Activated naive CD4-positive, alpha-beta T cell treated with anti-CD3 and anti-CD28 coated beads, Interleukin-2, amount 50 U/mL, for 24 hours (primary cell): ENCODE measurements at regions not wholly inside any gene's neighbourhood (a gene's known extent, or its start where the extent isn't known, plus 50 kb on each side); places are given as distances from the start of the nearest gene placed in this dataset.

ENCODE experiments used
- H3K27ac Mint-ChIP-seq: one replicate; pipeline ENCODE4 v1.8.0; 2021; ENCODE audit warnings: mild to moderate bottlenecking, mixed read lengths
- H3K27me3 Mint-ChIP-seq: one replicate; pipeline ENCODE4 v1.8.0; 2021; ENCODE audit warnings: mixed read lengths
- H3K36me3 Mint-ChIP-seq: one replicate; pipeline ENCODE4 v1.8.0; 2021; ENCODE audit warnings: mixed read lengths
- H3K4me1 Mint-ChIP-seq: one replicate; pipeline ENCODE4 v1.8.0; 2021; ENCODE audit warnings: mixed read lengths
- H3K4me3 Mint-ChIP-seq: one replicate; pipeline ENCODE4 v1.8.0; 2021; ENCODE audit warnings: mild to moderate bottlenecking, mixed read lengths
- H3K9me3 Mint-ChIP-seq: one replicate; pipeline ENCODE4 v1.8.0; 2021; ENCODE audit warnings: mixed read lengths

DNA sequence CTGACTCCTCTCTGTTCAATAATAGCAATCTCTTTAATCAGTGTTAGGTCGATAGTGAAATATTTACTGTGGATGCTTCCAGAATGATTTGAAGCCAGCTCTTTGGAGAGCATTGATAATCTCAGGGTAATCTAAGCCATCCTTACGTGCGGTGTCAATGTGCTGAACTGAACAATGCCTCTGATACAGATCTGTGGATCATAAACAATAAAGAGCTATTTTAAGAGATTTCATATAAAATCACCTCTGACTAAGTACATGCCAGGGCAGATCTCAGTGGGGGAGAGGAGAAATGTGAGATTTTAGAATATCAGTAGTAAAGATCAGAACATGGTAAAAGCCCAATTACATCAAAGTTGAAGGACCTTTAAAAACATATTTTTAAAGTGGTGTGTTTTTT, 319.3 kb upstream of the GBE1 start:
- Mint-ChIP-seq H3K27ac (no peak overlapping the region), H3K4me1 (no peaks in the 10 kb centered on the region), H3K27me3 (no peaks in the 10 kb centered on the region), H3K9me3 (no peaks in the 10 kb centered on the region), H3K4me3 (no peak overlapping the region), H3K36me3 (no peaks in the 10 kb centered on the region)

DNA sequence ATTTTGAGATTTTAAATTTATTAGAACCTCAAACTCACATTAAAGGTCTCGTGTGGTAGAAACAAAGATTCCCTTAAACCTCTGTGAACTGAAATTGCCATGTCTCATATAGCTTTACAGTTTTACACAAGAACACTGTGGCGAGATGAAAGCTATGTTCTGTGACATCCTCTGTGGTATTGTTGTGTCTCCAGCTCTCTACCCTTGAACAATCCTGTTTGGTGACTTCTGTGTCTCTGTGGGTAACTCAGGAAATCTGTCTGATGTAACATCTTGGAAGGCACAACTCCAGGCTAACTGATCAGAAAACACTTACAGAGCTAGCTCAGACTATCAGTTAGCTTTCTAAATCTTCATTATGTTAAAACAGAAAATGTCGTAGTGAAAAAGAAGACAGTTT, 318.8 kb upstream of the GBE1 start:
- no peaks in the 10 kb centered on the region for H3K27me3 Mint-ChIP-seq
- no peak overlapping the region for H3K27ac Mint-ChIP-seq
- H3K36me3 Mint-ChIP-seq, result no peaks in the 10 kb centered on the region
- no peak overlapping the region for H3K4me3 Mint-ChIP-seq
- no peaks in the 10 kb centered on the region for H3K9me3 Mint-ChIP-seq
- no peaks in the 10 kb centered on the region for H3K4me1 Mint-ChIP-seq

DNA sequence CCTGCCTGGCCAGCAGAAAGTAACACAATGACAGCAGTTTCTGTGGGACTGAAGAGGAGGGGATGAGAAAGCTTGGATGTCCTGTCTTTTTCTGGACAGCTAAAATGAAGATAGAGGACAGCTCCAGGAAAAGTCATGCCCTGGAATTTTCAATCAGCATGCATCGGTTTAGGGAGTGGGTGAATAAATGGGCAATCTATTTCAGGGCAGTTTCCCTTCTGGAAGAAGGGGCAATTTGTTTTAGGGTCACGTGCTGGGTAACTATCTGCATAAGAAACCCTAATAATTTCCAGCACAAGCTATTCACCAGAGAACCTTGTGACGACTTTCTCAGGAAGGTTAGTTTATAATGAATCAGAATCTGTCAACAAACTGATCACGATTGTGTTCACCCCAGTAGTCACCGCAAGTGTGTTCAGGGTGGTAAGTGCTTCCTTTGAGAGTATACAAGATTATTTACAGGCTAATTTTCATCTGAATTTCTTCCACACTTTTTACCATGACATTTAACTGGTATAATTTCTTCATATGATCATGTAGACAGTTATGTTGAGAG, 318.0 kb upstream of the GBE1 start:
- Mint-ChIP-seq H3K4me3 (no peak overlapping the region), H3K27ac (no peak overlapping the region), H3K27me3 (no peaks in the 10 kb centered on the region), H3K9me3 (no peaks in the 10 kb centered on the region), H3K4me1 (no peaks in the 10 kb centered on the region), H3K36me3 (no peaks in the 10 kb centered on the region)

DNA sequence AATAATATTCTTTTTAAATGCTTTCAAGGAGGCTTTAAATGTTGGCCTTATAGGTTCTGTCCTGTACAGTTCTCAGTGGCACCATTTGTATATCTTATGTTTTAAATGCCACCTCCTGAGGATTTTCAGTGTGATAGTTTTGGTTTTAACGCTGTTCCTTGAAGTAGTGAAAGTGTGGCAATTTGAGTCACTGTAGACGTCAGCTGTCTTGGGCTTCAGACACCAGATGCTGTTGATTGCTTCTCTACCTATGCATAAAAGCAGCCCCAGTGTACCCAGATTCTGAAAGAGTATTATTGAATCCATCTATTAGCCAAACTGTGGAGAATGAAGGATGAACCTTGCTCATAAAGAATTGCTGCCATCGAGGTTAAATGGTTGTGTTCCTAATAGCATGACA, 316.8 kb upstream of the GBE1 start:
- Mint-ChIP-seq H3K9me3 (no peaks in the 10 kb centered on the region), H3K27ac (no peak overlapping the region), H3K27me3 (no peaks in the 10 kb centered on the region), H3K4me3 (no peak overlapping the region), H3K36me3 (no peaks in the 10 kb centered on the region), H3K4me1 (no peaks in the 10 kb centered on the region)

DNA sequence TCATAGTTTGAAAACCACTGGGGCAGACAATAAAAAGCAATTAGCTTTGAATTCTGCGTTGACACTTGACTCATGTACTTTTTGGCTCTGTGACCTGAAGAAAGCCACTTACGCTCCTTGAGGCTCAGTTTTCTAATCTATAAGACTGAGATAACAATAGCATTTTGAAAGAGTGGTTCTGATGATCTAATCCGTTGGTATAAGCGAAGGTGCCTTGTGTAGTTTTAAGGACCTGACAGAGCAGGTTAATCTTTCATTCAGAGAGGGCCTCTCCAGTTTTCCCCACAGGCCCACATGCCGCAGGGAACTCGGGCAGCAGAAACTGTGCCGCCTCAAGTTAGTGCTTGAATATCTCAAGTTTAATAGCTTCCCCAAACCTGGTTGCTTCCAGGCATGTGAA, 306.0 kb upstream of the GBE1 start:
- H3K4me3 Mint-ChIP-seq, result no peak overlapping the region
- H3K27me3 Mint-ChIP-seq, result no peaks in the 10 kb centered on the region
- H3K9me3 Mint-ChIP-seq, result no peaks in the 10 kb centered on the region
- no peaks in the 10 kb centered on the region for H3K4me1 Mint-ChIP-seq
- H3K36me3 Mint-ChIP-seq, result no peaks in the 10 kb centered on the region
- no peak overlapping the region for H3K27ac Mint-ChIP-seq

DNA sequence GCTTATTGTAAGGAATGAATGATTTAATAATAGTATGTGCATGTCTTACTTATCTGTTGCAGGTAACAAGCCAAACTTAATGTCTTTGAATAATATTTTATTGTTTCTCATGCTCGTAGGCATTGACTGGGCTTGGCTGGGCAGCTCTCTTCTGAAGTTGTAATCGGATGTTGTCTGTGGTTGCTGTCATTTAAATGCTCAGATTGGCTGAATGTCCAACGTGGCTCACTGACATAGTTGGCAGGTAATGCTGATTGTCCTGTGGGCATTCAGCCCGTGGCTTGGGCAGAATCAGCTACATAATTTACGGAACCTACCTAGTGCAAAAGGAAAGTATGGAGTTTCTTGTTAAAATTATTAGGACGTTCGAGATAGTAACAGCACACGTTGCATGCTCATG, 297.4 kb upstream of the GBE1 start:
- H3K27ac Mint-ChIP-seq, result no peak overlapping the region
- no peak overlapping the region for H3K4me3 Mint-ChIP-seq
- no peaks in the 10 kb centered on the region for H3K4me1 Mint-ChIP-seq

DNA sequence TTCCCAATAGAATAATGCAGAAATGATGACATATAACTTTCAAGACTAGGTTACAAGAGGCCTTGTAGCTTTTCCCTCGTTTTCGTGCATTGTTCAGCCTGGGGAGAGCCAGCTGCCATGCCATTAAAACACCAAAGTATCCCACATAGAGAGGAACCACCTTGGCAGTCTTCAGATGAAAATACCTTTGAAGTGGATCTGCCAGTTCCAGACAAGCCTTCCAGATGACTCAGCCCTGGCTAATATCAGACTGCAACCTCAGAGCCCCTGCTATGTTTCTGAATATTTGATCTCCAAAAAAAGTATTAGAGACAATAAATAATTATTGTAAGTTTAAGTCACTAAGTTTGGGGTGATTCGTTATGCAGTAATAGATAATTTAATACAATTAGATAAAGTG, 294.3 kb upstream of the GBE1 start:
- Mint-ChIP-seq H3K36me3 (no peaks in the 10 kb centered on the region), H3K9me3 (no peaks in the 10 kb centered on the region), H3K27ac (no peak overlapping the region), H3K27me3 (no peaks in the 10 kb centered on the region), H3K4me1 (no peaks in the 10 kb centered on the region), H3K4me3 (no peak overlapping the region)

More for the DNA sequence above, 297.4 kb upstream of the GBE1 start:
- Mint-ChIP-seq H3K27me3 (no peaks in the 10 kb centered on the region), H3K9me3 (no peaks in the 10 kb centered on the region), H3K36me3 (no peaks in the 10 kb centered on the region)

DNA sequence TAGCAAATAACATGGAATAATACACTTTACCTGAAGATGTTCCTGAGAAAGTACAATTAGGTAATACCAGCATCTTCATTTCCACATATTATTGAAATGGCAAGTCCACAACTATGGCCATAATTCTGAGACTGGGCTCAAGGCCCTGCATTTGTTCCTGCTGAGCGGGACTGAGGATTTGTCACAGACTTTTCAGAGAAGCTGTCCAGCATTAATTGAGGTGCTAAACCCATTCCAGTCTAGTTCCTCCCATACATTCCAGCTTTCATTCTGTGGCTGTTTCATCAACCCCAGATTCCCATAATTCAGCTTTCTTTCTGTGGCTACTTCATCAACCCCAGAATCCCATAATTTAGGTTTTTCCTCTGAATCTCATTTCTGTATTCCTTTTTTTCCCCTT, 293.4 kb upstream of the GBE1 start:
- H3K9me3 Mint-ChIP-seq, result no peaks in the 10 kb centered on the region
- no peaks in the 10 kb centered on the region for H3K36me3 Mint-ChIP-seq
- H3K27me3 Mint-ChIP-seq, result no peaks in the 10 kb centered on the region

DNA sequence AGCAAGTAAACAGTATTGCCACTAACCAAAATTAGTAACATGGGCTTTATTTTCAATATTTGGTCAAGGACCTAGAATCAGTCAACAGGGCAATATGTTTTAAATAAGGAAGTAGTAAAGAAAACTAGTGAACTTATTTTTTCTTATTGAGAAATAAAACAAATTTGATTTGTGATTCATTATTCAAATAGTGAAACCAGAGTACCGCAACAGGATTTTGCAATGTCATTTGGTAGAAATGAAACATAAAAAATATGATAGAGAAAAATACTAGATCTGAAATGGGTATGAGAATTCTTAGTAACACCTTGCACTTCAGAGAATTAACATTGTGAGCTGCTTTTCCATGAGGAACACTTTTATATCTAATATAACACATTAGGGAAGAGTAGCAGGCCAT, 291.8 kb upstream of the GBE1 start:
- H3K36me3 Mint-ChIP-seq, result no peaks in the 10 kb centered on the region
- no peak overlapping the region for H3K27ac Mint-ChIP-seq
- no peaks in the 10 kb centered on the region for H3K27me3 Mint-ChIP-seq
- H3K4me1 Mint-ChIP-seq, result no peaks in the 10 kb centered on the region
- H3K4me3 Mint-ChIP-seq, result no peak overlapping the region
- no peaks in the 10 kb centered on the region for H3K9me3 Mint-ChIP-seq

More for the DNA sequence above, 293.4 kb upstream of the GBE1 start:
- no peak overlapping the region for H3K4me3 Mint-ChIP-seq
- H3K27ac Mint-ChIP-seq, result no peak overlapping the region
- no peaks in the 10 kb centered on the region for H3K4me1 Mint-ChIP-seq

DNA sequence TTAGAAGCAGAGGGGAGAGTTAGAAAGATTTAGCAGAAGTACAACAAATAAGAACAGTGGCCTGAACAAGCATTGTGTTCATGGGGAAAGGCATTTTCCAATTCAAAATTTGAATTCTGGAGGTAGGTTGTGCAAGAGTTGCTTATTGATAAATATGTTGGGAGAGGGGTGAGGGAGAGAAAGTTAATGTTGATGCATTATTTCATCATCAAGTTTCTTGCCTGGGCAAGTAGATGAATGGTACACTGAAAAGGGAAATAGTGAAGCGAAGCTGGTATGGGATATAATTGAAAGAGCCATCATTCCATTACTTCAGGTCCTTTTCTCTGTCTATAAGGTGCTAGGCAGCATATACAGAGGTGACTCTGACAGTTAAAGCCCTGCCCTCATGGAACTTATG, 288.9 kb upstream of the GBE1 start:
- Mint-ChIP-seq H3K36me3 (no peaks in the 10 kb centered on the region), H3K4me1 (no peaks in the 10 kb centered on the region), H3K27me3 (no peaks in the 10 kb centered on the region), H3K4me3 (no peak overlapping the region), H3K27ac (no peak overlapping the region), H3K9me3 (no peaks in the 10 kb centered on the region)

DNA sequence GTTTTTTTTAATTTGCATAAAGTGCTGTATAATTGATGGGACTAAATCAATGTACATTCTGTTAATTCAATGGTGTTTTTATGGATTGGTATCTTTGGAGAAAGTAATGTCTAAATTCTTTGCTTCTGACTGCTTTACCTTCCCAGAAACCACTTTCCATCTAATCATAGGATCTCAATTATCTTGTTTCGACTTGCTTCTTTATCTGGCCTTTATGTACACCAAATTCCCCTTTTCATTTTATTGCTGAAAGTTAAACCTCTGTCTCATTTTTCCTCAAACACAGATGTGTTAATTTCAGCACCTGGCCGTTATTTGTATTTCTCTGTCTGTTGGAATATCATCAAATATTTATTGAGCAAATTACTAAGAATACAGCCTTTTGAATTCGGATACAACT, 287.3 kb upstream of the GBE1 start:
- no peak overlapping the region for H3K4me3 Mint-ChIP-seq
- H3K27me3 Mint-ChIP-seq, result no peaks in the 10 kb centered on the region
- no peaks in the 10 kb centered on the region for H3K36me3 Mint-ChIP-seq
- no peak overlapping the region for H3K27ac Mint-ChIP-seq
- peaks cover 5% of the 10 kb centered on the region for H3K9me3 Mint-ChIP-seq
- no peaks in the 10 kb centered on the region for H3K4me1 Mint-ChIP-seq

DNA sequence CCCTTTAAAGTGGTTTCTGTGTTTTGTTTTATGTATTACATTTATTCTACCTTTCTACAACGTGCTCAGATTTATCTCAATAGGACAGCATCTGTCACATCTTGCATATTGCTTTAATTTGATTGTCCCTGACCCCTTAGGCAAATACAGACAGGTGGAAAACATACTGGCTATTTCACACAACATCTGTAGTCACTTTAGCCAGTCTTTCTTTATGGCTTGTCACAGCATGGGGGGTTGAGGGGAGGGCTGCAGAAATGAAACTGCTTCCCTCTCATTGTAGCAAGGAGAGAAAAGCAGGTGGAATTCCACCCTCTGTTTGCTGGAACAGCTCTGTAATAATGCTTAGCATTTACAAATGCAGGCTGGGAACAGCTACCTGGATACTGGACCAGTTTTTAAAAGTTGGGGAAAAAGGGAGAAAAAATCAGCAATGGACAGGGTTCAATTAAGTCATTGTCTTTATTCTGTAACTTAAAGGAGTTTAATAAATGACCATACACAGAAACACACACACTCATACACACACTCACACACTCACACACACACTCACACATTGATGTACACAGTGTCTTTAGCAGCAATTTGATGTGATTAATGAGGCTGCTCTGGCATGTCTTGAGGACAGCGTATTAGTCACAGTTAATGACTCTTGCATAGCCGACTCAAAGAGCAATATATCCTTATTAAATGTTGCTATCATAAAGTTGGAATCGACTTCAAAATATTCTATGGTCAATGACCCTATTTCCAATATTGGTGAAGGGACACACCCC, 283.7 kb upstream of the GBE1 start:
- H3K27me3 Mint-ChIP-seq, result no peaks in the 10 kb centered on the region
- H3K9me3 Mint-ChIP-seq, result peaks cover 5% of the 10 kb centered on the region
- H3K36me3 Mint-ChIP-seq, result no peaks in the 10 kb centered on the region
- no peak overlapping the region for H3K4me3 Mint-ChIP-seq
- H3K27ac Mint-ChIP-seq, result no peak overlapping the region
- no peaks in the 10 kb centered on the region for H3K4me1 Mint-ChIP-seq

DNA sequence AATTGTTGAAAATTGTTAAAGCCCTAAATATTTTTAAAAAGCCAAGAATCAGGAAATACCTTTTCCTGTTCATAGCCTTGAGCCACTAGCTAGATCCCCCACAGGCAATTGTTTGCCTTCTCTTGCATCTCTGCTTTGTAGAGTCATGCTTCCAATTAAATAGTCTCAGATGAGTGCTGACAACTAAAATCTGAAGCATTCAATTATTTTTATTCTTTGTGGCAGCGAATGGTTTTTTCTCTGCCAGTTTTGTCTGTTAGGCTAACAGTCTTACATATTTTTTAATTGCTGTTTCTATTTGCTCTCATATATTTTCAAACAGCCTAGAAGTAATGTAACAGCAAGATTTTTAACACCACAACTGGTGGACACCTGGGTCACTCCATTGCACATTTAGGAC, 277.1 kb upstream of the GBE1 start:
- H3K36me3 Mint-ChIP-seq, result no peaks in the 10 kb centered on the region
- no peaks in the 10 kb centered on the region for H3K27me3 Mint-ChIP-seq
- H3K4me3 Mint-ChIP-seq, result no peak overlapping the region
- no peaks in the 10 kb centered on the region for H3K4me1 Mint-ChIP-seq
- H3K27ac Mint-ChIP-seq, result no peak overlapping the region
- no peaks in the 10 kb centered on the region for H3K9me3 Mint-ChIP-seq

DNA sequence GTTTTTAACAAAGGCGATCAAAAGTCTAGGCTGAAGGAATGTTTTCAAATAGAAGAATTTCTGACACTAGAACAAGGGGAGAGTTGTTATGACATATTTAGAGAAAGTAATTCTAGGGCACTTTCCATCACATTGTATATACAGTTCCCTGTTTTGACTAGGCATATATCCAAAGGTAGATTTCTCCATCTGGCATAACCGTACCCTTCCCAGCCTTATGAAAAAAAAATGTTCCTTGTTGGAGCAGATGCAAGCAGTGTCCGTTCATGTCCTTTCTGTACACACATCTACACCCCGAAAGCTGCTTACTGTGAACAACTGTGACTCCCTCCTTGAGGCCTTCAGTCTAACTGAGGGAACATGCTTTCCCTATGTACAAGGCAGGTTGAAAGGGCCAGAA, 271.7 kb upstream of the GBE1 start:
- H3K4me1 Mint-ChIP-seq, result no peaks in the 10 kb centered on the region
- no peaks in the 10 kb centered on the region for H3K9me3 Mint-ChIP-seq
- no peaks in the 10 kb centered on the region for H3K27me3 Mint-ChIP-seq
- H3K36me3 Mint-ChIP-seq, result no peaks in the 10 kb centered on the region
- H3K27ac Mint-ChIP-seq, result no peak overlapping the region
- H3K4me3 Mint-ChIP-seq, result no peak overlapping the region

DNA sequence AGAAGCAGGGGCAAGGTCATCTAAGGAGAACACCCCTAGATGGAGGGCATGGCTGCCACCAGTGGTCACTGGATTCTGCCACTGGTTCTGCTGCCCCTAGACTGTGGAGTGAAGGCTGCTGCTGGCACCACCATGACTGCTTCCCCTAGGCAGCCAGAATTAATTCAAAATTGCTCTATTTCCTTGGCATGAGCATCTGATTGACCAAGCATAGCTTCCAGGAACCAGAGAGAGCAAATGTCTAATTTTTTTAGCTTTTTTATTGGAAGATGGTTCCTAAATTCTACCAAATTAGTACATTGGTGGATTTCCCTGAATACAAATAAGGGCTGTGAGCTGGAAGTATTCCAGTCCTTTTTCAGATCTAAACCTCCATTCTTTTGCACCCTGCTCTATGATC, 270.2 kb upstream of the GBE1 start:
- H3K4me3 Mint-ChIP-seq, result no peak overlapping the region
- H3K27me3 Mint-ChIP-seq, result no peaks in the 10 kb centered on the region
- H3K36me3 Mint-ChIP-seq, result no peaks in the 10 kb centered on the region
- H3K4me1 Mint-ChIP-seq, result no peaks in the 10 kb centered on the region
- no peaks in the 10 kb centered on the region for H3K9me3 Mint-ChIP-seq
- no peak overlapping the region for H3K27ac Mint-ChIP-seq

DNA sequence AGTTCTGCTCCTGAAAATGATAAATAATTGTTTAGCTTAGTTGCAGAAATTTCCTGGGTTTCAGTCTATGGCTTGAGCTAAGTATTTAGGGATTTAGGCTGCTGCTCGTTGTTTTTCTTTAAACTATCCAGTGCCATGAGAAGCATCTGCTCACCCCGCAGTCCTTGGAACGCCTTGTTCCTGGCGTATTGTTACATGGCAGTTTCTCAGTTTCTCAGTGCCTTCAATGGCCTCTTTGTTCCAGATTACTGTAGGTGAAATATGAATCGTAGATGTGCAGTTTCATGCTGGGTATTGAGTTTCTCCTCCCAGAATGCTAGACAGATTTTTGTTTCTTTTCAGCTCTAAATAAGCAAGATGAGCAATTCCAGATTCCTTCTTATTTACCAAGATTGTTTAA, 269.5 kb upstream of the GBE1 start:
- H3K36me3 Mint-ChIP-seq, result no peaks in the 10 kb centered on the region

DNA sequence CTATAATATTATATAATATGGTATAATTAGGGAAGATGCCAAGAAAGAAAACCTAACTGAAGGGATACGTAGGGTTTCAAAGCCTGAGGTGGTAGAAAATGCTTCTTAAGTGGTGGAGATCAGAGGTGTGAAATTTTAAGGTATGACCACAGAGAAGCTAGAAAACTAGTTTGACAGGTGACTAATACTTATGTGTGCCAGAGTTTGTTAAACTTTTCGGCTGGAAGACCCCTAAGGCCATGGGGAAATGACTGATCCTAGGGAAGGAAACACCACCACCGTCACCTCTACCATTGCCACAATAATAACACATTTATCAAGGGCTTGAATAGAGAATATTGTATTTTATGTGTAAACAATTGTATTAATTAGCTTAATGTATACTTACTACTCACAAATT, 261.4 kb upstream of the GBE1 start:
- no peak overlapping the region for H3K27ac Mint-ChIP-seq
- no peak overlapping the region for H3K4me3 Mint-ChIP-seq
- no peaks in the 10 kb centered on the region for H3K36me3 Mint-ChIP-seq
- H3K9me3 Mint-ChIP-seq, result peaks cover 5% of the 10 kb centered on the region
- no peaks in the 10 kb centered on the region for H3K27me3 Mint-ChIP-seq
- H3K4me1 Mint-ChIP-seq, result no peaks in the 10 kb centered on the region

More for the DNA sequence above, 269.5 kb upstream of the GBE1 start:
- H3K9me3 Mint-ChIP-seq, result no peaks in the 10 kb centered on the region
- H3K4me3 Mint-ChIP-seq, result no peak overlapping the region
- H3K27me3 Mint-ChIP-seq, result no peaks in the 10 kb centered on the region
- no peaks in the 10 kb centered on the region for H3K4me1 Mint-ChIP-seq
- H3K27ac Mint-ChIP-seq, result no peak overlapping the region
